Lung (tissue), 11 donors: ENCODE measurements at regions not wholly inside any gene's neighbourhood (a gene's known extent, or its start where the extent isn't known, plus 50 kb on each side); places are given as distances from the start of the nearest gene placed in this dataset.

Source experiments
- ATAC-seq: fragments of 200-7000 bp; cut with Tn5 transposase; one replicate; pipeline ENCODE4 v1.9.1; 2020; ENCODE audit warnings: moderate number of reproducible peaks; ENCODE audit not compliant: insufficient read depth, low FRiP score
- DNase-seq, 3 donors: peaks; one replicate each; pipeline ENCODE4 v3.0.0-alpha.2; 2013 to 2017
- H3K27ac ChIP-seq, 2 donors: one replicate each; pipeline ENCODE4 v1.5.1; 2013; ENCODE audit warnings: mild to moderate bottlenecking in 2 of 2, moderate library complexity in 2 of 2, control low read depth in 1 of 2, inconsistent platforms in 1 of 2, low read depth in 1 of 2, low read length in 1 of 2
- H3K27me3 ChIP-seq, 3 donors: one replicate each; pipeline ENCODE4 v1.5.1; 2013; ENCODE audit warnings: low read length in 2 of 3; ENCODE audit not compliant: control insufficient read depth in 3 of 3, insufficient read depth in 3 of 3
- H3K36me3 ChIP-seq, 4 donors: one replicate each; pipeline ENCODE4 v1.5.1; 2013; ENCODE audit warnings: low read length in 4 of 4, mild to moderate bottlenecking in 1 of 4, moderate library complexity in 1 of 4; ENCODE audit not compliant: control insufficient read depth in 4 of 4, insufficient read depth in 4 of 4
- H3K4me1 ChIP-seq, 5 donors: one replicate each; pipeline ENCODE4 v1.5.1; 2013; ENCODE audit warnings: low read length in 5 of 5, mild to moderate bottlenecking in 2 of 5, moderate library complexity in 1 of 5; ENCODE audit not compliant: control insufficient read depth in 5 of 5, insufficient read depth in 5 of 5
- H3K4me3 ChIP-seq: one replicate; pipeline ENCODE4 v1.5.1; 2013; ENCODE audit warnings: mild to moderate bottlenecking, control low read depth, moderate library complexity
- H3K9ac ChIP-seq, 2 donors: one replicate each; pipeline ENCODE4 v1.5.1; 2013; ENCODE audit warnings: low read length in 2 of 2, control low read depth in 1 of 2; ENCODE audit not compliant: insufficient read depth in 1 of 2
- H3K9me3 ChIP-seq, 4 donors: one replicate each; pipeline ENCODE4 v1.5.1; 2013; ENCODE audit warnings: low read length in 3 of 4, mild to moderate bottlenecking in 1 of 4, moderate library complexity in 1 of 4; ENCODE audit not compliant: control insufficient read depth in 4 of 4, insufficient read depth in 3 of 4
- CTCF ChIP-seq: IDR thresholded peaks from 2 replicates; pipeline ENCODE4 v1.5.1; 2012; ENCODE audit warnings: mild to moderate bottlenecking; ENCODE audit errors: control extremely low read depth, extremely low read depth
- WGBS, 2 donors: extraction: QIAGEN DNeasy Blood & Tissue Kit; methylation state at CpG; one replicate each; pipeline ENCODE4 v1.1.7; 2013; 5-methylcytosine and 5-hydroxymethylcytosine counted together
- donor health status: control.
- donor health status: control.
- donor health status: Bipolar disorder and iron deficiency.
- donor health status: healthy.
- donor health status: DM: yes; HTN: yes; CAD: no.

- peaks cover 0 to 2% (median 0%) of the 10 kb centered on the region in 4 donors for H3K9me3 ChIP-seq
- H3K9ac ChIP-seq = no peak overlapping the region
- H3K4me1 ChIP-seq = no peaks in the 10 kb centered on the region
- DNase-seq (no peak), ATAC-seq (no peak)
- no peak for TF ChIP-seq CTCF
- WGBS, 2 donors = 65 to 79% methylated on average over 1 of the region's 1 CpG
- no peaks in the 10 kb centered on the region for H3K27me3 ChIP-seq
- no peaks in the 10 kb centered on the region for H3K36me3 ChIP-seq
- H3K4me3 ChIP-seq = no peak overlapping the region
- H3K27ac ChIP-seq = no peak overlapping the region
Measured at GRCh38 chr9:101966691-101967090, 228.2 kb upstream of the GRIN3A start.

- no peak overlapping the region for H3K4me3 ChIP-seq
- H3K27me3 ChIP-seq = no peaks in the 10 kb centered on the region
- ATAC-seq = no peak
- no peak overlapping the region for H3K9ac ChIP-seq
- 76 to 84% methylated on average over 2 of the region's 2 CpGs for WGBS, 2 donors
- no peak for TF ChIP-seq CTCF
- no peak overlapping the region for H3K27ac ChIP-seq
- H3K9me3 ChIP-seq = no peaks in the 10 kb centered on the region
- H3K4me1 ChIP-seq = no peaks in the 10 kb centered on the region
- no peaks in the 10 kb centered on the region for H3K36me3 ChIP-seq
- DNase-seq = no peak
Measured at GRCh38 chr9:101957705-101958104, 219.3 kb upstream of the GRIN3A start.

GRCh38 chr9:101951598-101951997 lies 213.2 kb upstream of the GRIN3A start:
- H3K4me1 ChIP-seq = no peaks in the 10 kb centered on the region
- DNase-seq (no peak), ATAC-seq (no peak)
- H3K9ac ChIP-seq = no peak overlapping the region
- no peaks in the 10 kb centered on the region for H3K36me3 ChIP-seq
- 48 to 67% methylated on average over 1 of the region's 1 CpG for WGBS, 2 donors
- no peak for TF ChIP-seq CTCF
- no peak overlapping the region for H3K4me3 ChIP-seq
- H3K27me3 ChIP-seq = no peaks in the 10 kb centered on the region
- no peak overlapping the region for H3K27ac ChIP-seq
- H3K9me3 ChIP-seq = peaks cover 0 to 2% (median 0%) of the 10 kb centered on the region in 4 donors

- 58 to 72% methylated on average over 2 of the region's 2 CpGs for WGBS, 2 donors
- no peak for TF ChIP-seq CTCF
- ATAC-seq = no peak
- H3K9me3 ChIP-seq = no peaks in the 10 kb centered on the region
- no peak overlapping the region for H3K9ac ChIP-seq
- no peak overlapping the region for H3K4me3 ChIP-seq
- no peaks in the 10 kb centered on the region for H3K27me3 ChIP-seq
- no peak overlapping the region for H3K27ac ChIP-seq
- DNase-seq = no peak
- H3K4me1 ChIP-seq = no peaks in the 10 kb centered on the region
- no peaks in the 10 kb centered on the region for H3K36me3 ChIP-seq
Measured at GRCh38 chr9:101931756-101932155, 193.3 kb upstream of the GRIN3A start.
